ENCODE measurements at regions not wholly inside any gene's neighbourhood (a gene's known extent, or its start where the extent isn't known, plus 50 kb on each side); places are given as distances from the start of the nearest gene placed in this dataset.
"Not testable (repeated sequence)": the region's sequence is repeated elsewhere in the genome, so short reads cannot be mapped to it uniquely, and the experiment has no call there.

- TF ChIP-seq, protein P1, sequence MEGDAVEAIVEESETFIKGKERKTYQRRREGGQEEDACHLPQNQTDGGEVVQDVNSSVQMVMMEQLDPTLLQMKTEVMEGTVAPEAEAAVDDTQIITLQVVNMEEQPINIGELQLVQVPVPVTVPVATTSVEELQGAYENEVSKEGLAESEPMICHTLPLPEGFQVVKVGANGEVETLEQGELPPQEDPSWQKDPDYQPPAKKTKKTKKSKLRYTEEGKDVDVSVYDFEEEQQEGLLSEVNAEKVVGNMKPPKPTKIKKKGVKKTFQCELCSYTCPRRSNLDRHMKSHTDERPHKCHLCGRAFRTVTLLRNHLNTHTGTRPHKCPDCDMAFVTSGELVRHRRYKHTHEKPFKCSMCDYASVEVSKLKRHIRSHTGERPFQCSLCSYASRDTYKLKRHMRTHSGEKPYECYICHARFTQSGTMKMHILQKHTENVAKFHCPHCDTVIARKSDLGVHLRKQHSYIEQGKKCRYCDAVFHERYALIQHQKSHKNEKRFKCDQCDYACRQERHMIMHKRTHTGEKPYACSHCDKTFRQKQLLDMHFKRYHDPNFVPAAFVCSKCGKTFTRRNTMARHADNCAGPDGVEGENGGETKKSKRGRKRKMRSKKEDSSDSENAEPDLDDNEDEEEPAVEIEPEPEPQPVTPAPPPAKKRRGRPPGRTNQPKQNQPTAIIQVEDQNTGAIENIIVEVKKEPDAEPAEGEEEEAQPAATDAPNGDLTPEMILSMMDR (conservative IDR thresholded peaks at IDR 0.05; ENCODE audit: low read length) = not testable (repeated sequence)
- not testable (repeated sequence) for TF ChIP-seq EZH2phosphoT487 (IDR thresholded peaks at IDR 0.05; ENCODE audit: borderline replicate concordance, low read depth, low read length)
These were observed 522.1 kb downstream of the TMEM114 start for GRCh38 chr16:8068225-8068624.

All from OCI-LY7 (cell line).